HL-60 (cell line): ENCODE measurements at regions not wholly inside any gene's neighbourhood (a gene's known extent, or its start where the extent isn't known, plus 50 kb on each side); places are given as distances from the start of the nearest gene placed in this dataset.

ENCODE experiments used
- CTCF ChIP-seq: IDR thresholded peaks from one replicate; pipeline ENCODE4 v1.5.1; 2011; ENCODE audit warnings: low read length, control low read depth, inconsistent platforms; ENCODE audit not compliant: insufficient read depth
- POLR2AphosphoS5 ChIP-seq: IDR thresholded peaks from 2 replicates; pipeline ENCODE4 v1.6.1; 2012; ENCODE audit warnings: low read depth
- TF ChIP-seq, protein P1 (sequence below): IDR thresholded peaks from 2 replicates; pipeline ENCODE4 v1.6.1; 2012; ENCODE audit warnings: low read depth; ENCODE audit not compliant: insufficient replicate concordance

- no peak for TF ChIP-seq CTCF
- TF ChIP-seq POLR2AphosphoS5, result no peak
- TF ChIP-seq, protein P1, sequence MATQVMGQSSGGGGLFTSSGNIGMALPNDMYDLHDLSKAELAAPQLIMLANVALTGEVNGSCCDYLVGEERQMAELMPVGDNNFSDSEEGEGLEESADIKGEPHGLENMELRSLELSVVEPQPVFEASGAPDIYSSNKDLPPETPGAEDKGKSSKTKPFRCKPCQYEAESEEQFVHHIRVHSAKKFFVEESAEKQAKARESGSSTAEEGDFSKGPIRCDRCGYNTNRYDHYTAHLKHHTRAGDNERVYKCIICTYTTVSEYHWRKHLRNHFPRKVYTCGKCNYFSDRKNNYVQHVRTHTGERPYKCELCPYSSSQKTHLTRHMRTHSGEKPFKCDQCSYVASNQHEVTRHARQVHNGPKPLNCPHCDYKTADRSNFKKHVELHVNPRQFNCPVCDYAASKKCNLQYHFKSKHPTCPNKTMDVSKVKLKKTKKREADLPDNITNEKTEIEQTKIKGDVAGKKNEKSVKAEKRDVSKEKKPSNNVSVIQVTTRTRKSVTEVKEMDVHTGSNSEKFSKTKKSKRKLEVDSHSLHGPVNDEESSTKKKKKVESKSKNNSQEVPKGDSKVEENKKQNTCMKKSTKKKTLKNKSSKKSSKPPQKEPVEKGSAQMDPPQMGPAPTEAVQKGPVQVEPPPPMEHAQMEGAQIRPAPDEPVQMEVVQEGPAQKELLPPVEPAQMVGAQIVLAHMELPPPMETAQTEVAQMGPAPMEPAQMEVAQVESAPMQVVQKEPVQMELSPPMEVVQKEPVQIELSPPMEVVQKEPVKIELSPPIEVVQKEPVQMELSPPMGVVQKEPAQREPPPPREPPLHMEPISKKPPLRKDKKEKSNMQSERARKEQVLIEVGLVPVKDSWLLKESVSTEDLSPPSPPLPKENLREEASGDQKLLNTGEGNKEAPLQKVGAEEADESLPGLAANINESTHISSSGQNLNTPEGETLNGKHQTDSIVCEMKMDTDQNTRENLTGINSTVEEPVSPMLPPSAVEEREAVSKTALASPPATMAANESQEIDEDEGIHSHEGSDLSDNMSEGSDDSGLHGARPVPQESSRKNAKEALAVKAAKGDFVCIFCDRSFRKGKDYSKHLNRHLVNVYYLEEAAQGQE, result no peak
These were observed 154.3 kb upstream of the IRX2 start for GRCh38 chr5:2905741-2906140.
